Glutamatergic neuron (in vitro differentiated cells): ENCODE measurements at regions not wholly inside any gene's neighbourhood (a gene's known extent, or its start where the extent isn't known, plus 50 kb on each side); places are given as distances from the start of the nearest gene placed in this dataset.

Experiments used
- DNase-seq: peaks from one replicate; pipeline ENCODE4 v3.0.0; 2022
- H3K27ac Mint-ChIP-seq: one replicate; pipeline ENCODE4 v1.8.0; 2020; ENCODE audit warnings: mild to moderate bottlenecking, mixed read lengths, inconsistent platforms; ENCODE audit not compliant: unreplicated experiment
- H3K27me3 Mint-ChIP-seq: one replicate; pipeline ENCODE4 v1.8.0; 2020; ENCODE audit warnings: mild to moderate bottlenecking, moderate library complexity, mixed read lengths, inconsistent platforms; ENCODE audit not compliant: unreplicated experiment
- H3K36me3 Mint-ChIP-seq: one replicate; pipeline ENCODE4 v1.8.0; 2020; ENCODE audit warnings: mild to moderate bottlenecking, mixed read lengths, inconsistent platforms; ENCODE audit not compliant: unreplicated experiment
- H3K4me1 Mint-ChIP-seq: one replicate; pipeline ENCODE4 v1.8.0; 2020; ENCODE audit warnings: mild to moderate bottlenecking, low read depth, mixed read lengths, inconsistent platforms; ENCODE audit not compliant: unreplicated experiment
- H3K4me3 Mint-ChIP-seq: one replicate; pipeline ENCODE4 v1.8.0; 2020; ENCODE audit warnings: mild to moderate bottlenecking, mixed read lengths, inconsistent platforms; ENCODE audit not compliant: unreplicated experiment
- H3K9me3 Mint-ChIP-seq: one replicate; pipeline ENCODE4 v1.8.0; 2020; ENCODE audit warnings: mild to moderate bottlenecking, moderate library complexity, mixed read lengths, inconsistent platforms; ENCODE audit not compliant: unreplicated experiment
- TF ChIP-seq, protein P1 (sequence below): fragments of 200-600 bp; sonication (generic); IDR thresholded peaks from one replicate; pipeline ENCODE4 v1.5.0; 2021; ENCODE audit not compliant: partially characterized antibody, unreplicated experiment

DNA sequence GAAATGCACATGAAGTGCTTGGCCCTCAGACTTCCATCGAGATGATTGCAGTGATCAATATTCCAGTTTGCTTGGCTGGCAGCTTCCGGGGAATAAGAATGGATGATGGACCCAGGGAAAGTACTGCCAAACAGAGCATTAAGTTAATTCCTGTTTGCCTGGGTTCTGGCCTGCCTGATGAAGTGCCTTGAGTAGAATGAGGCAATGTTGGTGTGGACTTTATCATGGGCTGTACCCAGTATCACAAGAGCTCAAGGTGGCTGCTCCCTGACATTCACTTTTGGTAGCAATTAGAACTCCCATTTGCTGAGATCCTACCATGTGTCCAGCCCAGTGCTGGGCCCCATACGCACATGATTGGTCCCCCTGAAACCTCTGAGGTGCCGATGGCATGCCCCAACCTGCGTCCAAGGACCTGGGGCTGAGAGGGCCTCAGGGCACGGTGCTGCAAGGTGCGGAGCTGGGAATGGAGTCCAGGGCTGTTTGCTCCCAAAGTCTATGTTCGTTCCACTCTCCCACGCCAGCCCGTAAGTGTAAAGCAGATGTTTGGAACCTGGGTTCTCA, 80.7 kb downstream of the SLC25A47 start:
- H3K27ac Mint-ChIP-seq = no peak overlapping the region
- H3K36me3 Mint-ChIP-seq = no peaks in the 10 kb centered on the region
- peaks cover 3% of the 10 kb centered on the region for H3K9me3 Mint-ChIP-seq
- H3K4me3 Mint-ChIP-seq = no peak overlapping the region
- peaks cover 4% of the 10 kb centered on the region for H3K27me3 Mint-ChIP-seq
- TF ChIP-seq, protein P1, sequence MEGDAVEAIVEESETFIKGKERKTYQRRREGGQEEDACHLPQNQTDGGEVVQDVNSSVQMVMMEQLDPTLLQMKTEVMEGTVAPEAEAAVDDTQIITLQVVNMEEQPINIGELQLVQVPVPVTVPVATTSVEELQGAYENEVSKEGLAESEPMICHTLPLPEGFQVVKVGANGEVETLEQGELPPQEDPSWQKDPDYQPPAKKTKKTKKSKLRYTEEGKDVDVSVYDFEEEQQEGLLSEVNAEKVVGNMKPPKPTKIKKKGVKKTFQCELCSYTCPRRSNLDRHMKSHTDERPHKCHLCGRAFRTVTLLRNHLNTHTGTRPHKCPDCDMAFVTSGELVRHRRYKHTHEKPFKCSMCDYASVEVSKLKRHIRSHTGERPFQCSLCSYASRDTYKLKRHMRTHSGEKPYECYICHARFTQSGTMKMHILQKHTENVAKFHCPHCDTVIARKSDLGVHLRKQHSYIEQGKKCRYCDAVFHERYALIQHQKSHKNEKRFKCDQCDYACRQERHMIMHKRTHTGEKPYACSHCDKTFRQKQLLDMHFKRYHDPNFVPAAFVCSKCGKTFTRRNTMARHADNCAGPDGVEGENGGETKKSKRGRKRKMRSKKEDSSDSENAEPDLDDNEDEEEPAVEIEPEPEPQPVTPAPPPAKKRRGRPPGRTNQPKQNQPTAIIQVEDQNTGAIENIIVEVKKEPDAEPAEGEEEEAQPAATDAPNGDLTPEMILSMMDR = no peak
- peaks cover 77% of the 10 kb centered on the region for H3K4me1 Mint-ChIP-seq
- DNase-seq = no peak

DNA sequence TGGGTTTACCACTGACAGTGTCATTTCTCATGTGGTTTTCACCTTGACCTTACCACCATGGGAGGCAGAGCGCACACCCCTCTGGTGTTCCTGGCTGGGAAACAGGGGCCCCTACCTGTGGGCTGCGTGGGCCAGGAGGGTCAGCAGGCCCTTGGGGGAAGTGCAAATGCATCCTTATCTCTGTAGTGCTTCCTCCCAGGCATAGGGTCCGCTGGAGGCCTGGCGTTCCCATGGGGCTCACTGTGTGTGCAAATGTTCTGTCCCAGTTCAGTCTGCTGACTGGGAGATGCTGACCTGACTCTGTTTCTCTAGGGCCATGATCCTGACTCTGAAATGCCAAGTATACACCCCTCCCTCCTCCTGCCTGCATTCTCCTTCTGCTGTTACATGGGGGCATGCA, 81.3 kb downstream of the SLC25A47 start:
- H3K27ac Mint-ChIP-seq = no peak overlapping the region

DNA sequence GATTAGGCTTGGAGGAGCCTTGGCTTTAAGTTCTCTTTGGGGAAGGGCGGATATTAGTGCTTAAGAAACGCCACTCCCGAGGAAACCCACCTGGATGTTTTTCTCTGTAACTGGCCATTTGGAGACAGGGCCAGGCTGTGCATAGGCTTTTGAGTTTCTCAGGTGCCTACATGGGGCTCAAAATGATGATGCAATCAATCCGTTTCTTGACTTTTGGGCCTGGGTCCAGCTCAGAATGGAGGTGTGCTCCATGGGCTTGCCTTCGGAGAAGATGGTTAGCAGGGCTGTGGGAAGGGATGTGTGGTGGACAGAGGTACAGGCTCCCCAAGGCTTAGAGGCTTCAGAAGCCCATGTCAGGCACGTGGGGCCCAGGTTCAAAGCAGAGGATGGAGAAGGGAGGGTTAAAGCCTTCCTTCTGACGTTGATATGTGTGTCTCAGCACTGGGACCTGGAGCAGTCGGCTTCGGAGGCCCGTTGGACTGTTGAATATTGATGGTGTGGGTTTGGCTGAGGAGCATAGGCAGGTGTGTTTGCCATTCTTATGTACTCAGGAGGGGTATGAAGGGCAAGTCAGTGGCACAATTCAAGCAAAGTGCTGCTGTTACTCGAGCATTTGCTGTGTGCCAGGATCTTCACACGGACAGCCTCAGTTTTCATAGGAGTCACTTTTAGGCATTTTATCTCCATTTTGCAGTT, 82.8 kb downstream of the SLC25A47 start:
- H3K4me1 Mint-ChIP-seq = peaks cover 73% of the 10 kb centered on the region
- no peak overlapping the region for H3K27ac Mint-ChIP-seq
- no peaks in the 10 kb centered on the region for H3K36me3 Mint-ChIP-seq
- H3K4me3 Mint-ChIP-seq = no peak overlapping the region
- TF ChIP-seq, protein P1 = no peak
- peaks cover 3% of the 10 kb centered on the region for H3K9me3 Mint-ChIP-seq
- peaks cover 3% of the 10 kb centered on the region for H3K27me3 Mint-ChIP-seq
- no peak for DNase-seq

More for the DNA sequence above, 81.3 kb downstream of the SLC25A47 start:
- TF ChIP-seq, protein P1 = no peak
- no peak overlapping the region for H3K4me3 Mint-ChIP-seq
- peaks cover 3% of the 10 kb centered on the region for H3K9me3 Mint-ChIP-seq
- DNase-seq = no peak
- H3K4me1 Mint-ChIP-seq = peaks cover 77% of the 10 kb centered on the region
- H3K27me3 Mint-ChIP-seq = peaks cover 3% of the 10 kb centered on the region
- H3K36me3 Mint-ChIP-seq = no peaks in the 10 kb centered on the region

DNA sequence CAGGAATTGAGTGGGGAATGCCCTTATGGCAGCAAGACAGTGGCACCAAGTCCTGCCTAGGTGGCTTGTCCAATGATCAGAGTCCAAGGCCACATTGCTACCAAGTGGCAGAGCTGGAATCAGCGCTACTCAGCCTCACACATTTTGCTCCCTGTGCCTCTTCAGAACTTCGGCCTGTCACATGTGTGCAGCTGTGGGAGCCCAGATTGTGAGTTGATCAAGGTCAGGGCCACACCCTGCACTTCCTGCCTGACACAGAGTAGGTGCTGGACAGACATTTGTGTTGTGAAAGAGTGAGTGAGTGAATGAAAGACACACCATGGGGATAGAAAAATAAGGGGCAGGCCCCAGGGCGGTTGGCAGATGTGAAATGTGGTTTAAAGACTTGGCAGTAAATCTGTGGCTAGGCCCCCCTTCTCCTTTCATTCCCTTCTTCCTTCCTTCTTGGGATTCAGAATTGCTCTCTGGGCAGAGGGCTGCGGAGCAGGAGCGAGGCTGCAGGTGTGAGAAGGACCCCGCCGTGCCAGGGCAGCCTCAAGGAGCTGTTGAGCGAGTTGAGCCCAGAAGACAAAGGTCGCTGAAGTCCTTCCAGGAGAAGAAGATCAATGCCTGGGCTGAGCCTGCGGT, 83.5 kb downstream of the SLC25A47 start:
- no peak overlapping the region for H3K27ac Mint-ChIP-seq
- no peaks in the 10 kb centered on the region for H3K36me3 Mint-ChIP-seq
- no peak overlapping the region for H3K4me3 Mint-ChIP-seq
- no peak for DNase-seq
- TF ChIP-seq, protein P1 = no peak
- H3K27me3 Mint-ChIP-seq = peaks cover 3% of the 10 kb centered on the region
- H3K9me3 Mint-ChIP-seq = peaks cover 3% of the 10 kb centered on the region
- peaks cover 67% of the 10 kb centered on the region for H3K4me1 Mint-ChIP-seq

DNA sequence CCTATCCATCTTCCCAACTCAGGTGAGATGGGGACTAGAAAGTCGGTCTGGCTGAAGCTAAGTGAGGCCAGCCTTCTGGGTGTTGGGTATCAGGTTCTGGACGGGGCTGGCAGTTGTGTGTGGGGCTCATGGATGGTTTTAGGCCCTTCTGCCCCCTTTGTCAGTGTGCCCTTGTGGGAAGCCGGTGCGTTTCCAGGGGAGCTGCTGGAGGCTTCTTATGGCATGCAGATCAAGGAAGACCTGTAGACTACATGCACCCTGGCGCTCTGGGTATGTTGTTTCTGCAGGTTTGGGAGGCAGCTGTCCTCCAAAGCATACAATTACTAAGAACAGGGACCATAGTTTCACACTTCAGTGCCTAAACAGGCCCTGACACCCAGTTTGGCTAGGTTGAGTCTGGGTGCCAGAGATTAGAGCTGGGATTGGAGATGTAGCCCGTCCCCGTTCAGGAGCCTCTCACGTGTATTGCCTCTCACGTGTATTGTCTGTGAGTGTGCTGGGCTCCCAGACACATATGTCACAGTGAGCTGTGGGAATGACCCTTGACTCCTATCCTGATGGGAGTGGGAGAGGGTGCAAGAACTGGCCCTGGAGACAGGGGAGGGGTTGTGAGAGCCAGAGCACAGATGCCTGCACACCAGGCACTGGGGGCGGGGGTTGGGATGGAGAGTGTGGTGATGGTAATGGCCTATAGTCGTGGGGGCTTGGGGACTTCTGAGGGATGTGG, 84.4 kb downstream of the SLC25A47 start:
- no peak overlapping the region for H3K4me3 Mint-ChIP-seq
- peaks cover 59% of the 10 kb centered on the region for H3K4me1 Mint-ChIP-seq
- H3K36me3 Mint-ChIP-seq = no peaks in the 10 kb centered on the region
- H3K27ac Mint-ChIP-seq = peak overlapping the region; percentile 71
- DNase-seq = no peak
- H3K27me3 Mint-ChIP-seq = peaks cover 3% of the 10 kb centered on the region
- peaks cover 5% of the 10 kb centered on the region for H3K9me3 Mint-ChIP-seq
- TF ChIP-seq, protein P1 = no peak
